ENCODE measurements at regions not wholly inside any gene's neighbourhood (a gene's known extent, or its start where the extent isn't known, plus 50 kb on each side); places are given as distances from the start of the nearest gene placed in this dataset.

GRCh38 chr3:66592016-66592761 lies 91.4 kb upstream of the LRIG1 start:
- DNase-seq (ENCODE audit: low read depth in 2 of 2): no peak

- DNase-seq (ENCODE audit: low read depth in 2 of 2): no peak
Measured at GRCh38 chr3:66592927-66593625, 92.3 kb upstream of the LRIG1 start.

- DNase-seq (ENCODE audit: low read depth in 2 of 2): no peak
Measured at GRCh38 chr3:66593978-66594377, 93.2 kb upstream of the LRIG1 start.

- no peak for DNase-seq (ENCODE audit: low read depth in 2 of 2)
Measured at GRCh38 chr3:66597308-66597863, 96.6 kb upstream of the LRIG1 start.

GRCh38 chr3:66598168-66598567 lies 97.3 kb upstream of the LRIG1 start:
- DNase-seq (ENCODE audit: low read depth in 2 of 2): no peak

GRCh38 chr3:66602237-66602636 lies 101.4 kb upstream of the LRIG1 start:
- DNase-seq (ENCODE audit: low read depth in 2 of 2): no peak

- DNase-seq (ENCODE audit: low read depth in 2 of 2): no peak
Measured at GRCh38 chr3:66602691-66603090, 101.9 kb upstream of the LRIG1 start.

GRCh38 chr3:66603151-66603611 lies 102.4 kb upstream of the LRIG1 start:
- DNase-seq (ENCODE audit: low read depth in 2 of 2): no peak

GRCh38 chr3:66604481-66604880 lies 103.7 kb upstream of the LRIG1 start:
- no peak for DNase-seq (ENCODE audit: low read depth in 2 of 2)

- DNase-seq (ENCODE audit: low read depth in 2 of 2): no peak
Measured at GRCh38 chr3:66606126-66606525, 105.3 kb upstream of the LRIG1 start.

- no peak for DNase-seq (ENCODE audit: low read depth in 2 of 2)
Measured at GRCh38 chr3:66606868-66607267, 106.0 kb upstream of the LRIG1 start.

GRCh38 chr3:66609660-66610561 lies 109.1 kb upstream of the LRIG1 start:
- DNase-seq (ENCODE audit: low read depth in 2 of 2): no peak

GRCh38 chr3:66610562-66610909 lies 109.7 kb upstream of the LRIG1 start:
- no peak for DNase-seq (ENCODE audit: low read depth in 2 of 2)

- DNase-seq (ENCODE audit: low read depth in 2 of 2): no peak
Measured at GRCh38 chr3:66615643-66616301, 115.0 kb upstream of the LRIG1 start.

GRCh38 chr3:66617351-66617750 lies 116.5 kb upstream of the LRIG1 start:
- DNase-seq (ENCODE audit: low read depth in 2 of 2): no peak

- DNase-seq (ENCODE audit: low read depth in 2 of 2): no peak
Measured at GRCh38 chr3:66618066-66618465, 117.2 kb upstream of the LRIG1 start.

GRCh38 chr3:66620296-66620695 lies 119.5 kb upstream of the LRIG1 start:
- no peak for DNase-seq (ENCODE audit: low read depth in 2 of 2)

GRCh38 chr3:66622756-66623457 lies 122.1 kb upstream of the LRIG1 start:
- no peak for DNase-seq (ENCODE audit: low read depth in 2 of 2)

GRCh38 chr3:66625505-66626216 lies 124.8 kb upstream of the LRIG1 start:
- DNase-seq (ENCODE audit: low read depth in 2 of 2): no peak
